H1 (cell line): ENCODE measurements at regions not wholly inside any gene's neighbourhood (a gene's known extent, or its start where the extent isn't known, plus 50 kb on each side); places are given as distances from the start of the nearest gene placed in this dataset.

Experiments
- BACH1 ChIP-seq: IDR thresholded peaks from 2 replicates; pipeline ENCODE4 v1.6.1; 2012; ENCODE audit warnings: low read length, improper control_type of control experiment
- BRCA1 ChIP-seq: IDR thresholded peaks from 2 replicates; pipeline ENCODE4 v1.6.1; 2012; ENCODE audit warnings: low read depth, low read length, improper control_type of control experiment
- CHD1 ChIP-seq: IDR thresholded peaks from 2 replicates; pipeline ENCODE4 v1.6.1; 2012; ENCODE audit warnings: low read depth, low read length, improper control_type of control experiment
- CHD2 ChIP-seq: IDR thresholded peaks from 2 replicates; pipeline ENCODE4 v1.6.1; 2012; ENCODE audit warnings: low read length, improper control_type of control experiment
- E2F6 ChIP-seq: IDR thresholded peaks from 2 replicates; pipeline ENCODE4 v1.6.1; 2012; ENCODE audit warnings: inconsistent platforms
- JUN ChIP-seq: IDR thresholded peaks from 2 replicates; pipeline ENCODE4 v1.6.1; 2011; ENCODE audit warnings: low read depth, mild to moderate bottlenecking, improper control_type of control experiment, low read length
- SUZ12 ChIP-seq: fragments of 200-600 bp; sonication (generic); IDR thresholded peaks from 2 replicates; pipeline ENCODE4 v1.6.1; 2012; ENCODE audit warnings: mild to moderate bottlenecking, inconsistent platforms, low read length, moderate library complexity, mixed read lengths
- USF2 ChIP-seq: IDR thresholded peaks from 2 replicates; pipeline ENCODE4 v1.6.1; 2011; ENCODE audit warnings: low read length, improper control_type of control experiment
- ZNF274 ChIP-seq: IDR thresholded peaks from 2 replicates; pipeline ENCODE4 v1.7.0; 2012; ENCODE audit warnings: low read length, borderline replicate concordance; ENCODE audit errors: extremely low read depth

- TF ChIP-seq CHD1 (no peak), CHD2 (no peak), ZNF274 (no peak), BRCA1 (no peak), SUZ12 (no peak), USF2 (no peak), BACH1 (no peak), E2F6 (no peak), JUN (no peak)
These were observed 107.9 kb upstream of the GALNT15 start (continued) for GRCh38 chr3:16066545-16066944.
